ENCODE measurements at regions not wholly inside any gene's neighbourhood (a gene's known extent, or its start where the extent isn't known, plus 50 kb on each side); places are given as distances from the start of the nearest gene placed in this dataset.

DNA sequence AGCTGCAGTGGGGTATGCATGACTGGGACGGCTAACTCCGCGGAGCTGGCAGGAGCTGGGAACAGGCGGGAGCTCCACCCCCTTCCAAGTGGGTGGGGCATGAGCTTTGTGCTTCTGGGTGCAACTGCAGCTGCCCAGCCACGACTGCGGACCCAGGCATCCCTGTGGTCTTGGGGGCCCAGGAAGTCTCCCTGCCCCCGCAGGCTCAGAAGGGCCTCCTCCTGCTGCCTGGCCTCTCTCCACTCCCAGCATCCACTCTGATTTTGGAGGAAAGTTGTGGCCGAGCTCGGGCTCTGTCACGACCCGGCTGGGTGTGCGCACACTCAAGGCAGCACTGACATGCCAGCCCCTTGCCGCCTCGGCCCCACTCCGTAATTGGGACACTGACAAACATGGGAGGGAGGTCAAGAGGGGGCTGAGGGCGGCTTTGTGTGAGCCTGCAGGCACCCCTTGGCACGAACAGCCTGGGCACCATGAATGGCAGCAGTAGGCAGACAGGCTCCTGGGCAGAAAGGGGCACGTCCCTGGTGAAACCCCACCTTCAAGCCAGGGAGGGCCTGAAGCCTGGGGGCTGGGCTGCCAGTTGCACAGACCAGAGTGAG, 822.6 kb downstream of the GLUD2 start:
- POLR2A ChIA-PET, result no interaction called here
- ATAC-seq (no peak), FAIRE-seq (no peak), DNase-seq (ENCODE audit: low read depth in 1 of 2, low spot score in 1 of 2) (no peak)
- WGBS (ENCODE audit: missing lambda C conversion rate), result 100% methylated on average over 1 of the region's 18 CpGs
- CTCF ChIA-PET, result no interaction called here
- no peak overlapping the region for H3K27ac ChIP-seq
- no peaks in the 10 kb centered on the region for H3K9me3 ChIP-seq
- TF ChIP-seq CTCF (IDR thresholded peaks at IDR 0.05), result no peak
- TF ChIP-seq MAZ (IDR thresholded peaks at IDR 0.05; ENCODE audit: borderline replicate concordance, low read depth, low read length), result no peak
- TF ChIP-seq BHLHE40 (IDR thresholded peaks at IDR 0.05; ENCODE audit: low read depth, low read length), result no peak
- no peak for TF ChIP-seq SREBF2 (IDR thresholded peaks at IDR 0.05)
- TF ChIP-seq GATA3 (IDR thresholded peaks at IDR 0.05; ENCODE audit: borderline replicate concordance), result no peak
- TF ChIP-seq ELK1 (IDR thresholded peaks at IDR 0.05; ENCODE audit: low read depth, low read length), result no peak
- no peak for TF ChIP-seq PHF8 (IDR thresholded peaks at IDR 0.05; ENCODE audit: borderline replicate concordance, low read depth)
- TF ChIP-seq, protein P1, sequence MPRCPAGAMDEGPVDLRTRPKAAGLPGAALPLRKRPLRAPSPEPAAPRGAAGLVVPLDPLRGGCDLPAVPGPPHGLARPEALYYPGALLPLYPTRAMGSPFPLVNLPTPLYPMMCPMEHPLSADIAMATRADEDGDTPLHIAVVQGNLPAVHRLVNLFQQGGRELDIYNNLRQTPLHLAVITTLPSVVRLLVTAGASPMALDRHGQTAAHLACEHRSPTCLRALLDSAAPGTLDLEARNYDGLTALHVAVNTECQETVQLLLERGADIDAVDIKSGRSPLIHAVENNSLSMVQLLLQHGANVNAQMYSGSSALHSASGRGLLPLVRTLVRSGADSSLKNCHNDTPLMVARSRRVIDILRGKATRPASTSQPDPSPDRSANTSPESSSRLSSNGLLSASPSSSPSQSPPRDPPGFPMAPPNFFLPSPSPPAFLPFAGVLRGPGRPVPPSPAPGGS (IDR thresholded peaks at IDR 0.05), result no peak
- no peak for TF ChIP-seq RNF2 (IDR thresholded peaks at IDR 0.05; ENCODE audit: borderline replicate concordance, low read depth)
- no peak for TF ChIP-seq KDM1A (IDR thresholded peaks at IDR 0.05; ENCODE audit: low read depth)
- TF ChIP-seq POLR2AphosphoS2 (conservative IDR thresholded peaks at IDR 0.05; ENCODE audit: low read length), result no peak
- no peak for TF ChIP-seq HDAC2 (IDR thresholded peaks at IDR 0.05)
- TF ChIP-seq TP53 (CRISPR knock-in tag; IDR thresholded peaks at IDR 0.05), result no peak
- H3K4me2 ChIP-seq, result no peak overlapping the region
- H3K4me1 ChIP-seq, result no peaks in the 10 kb centered on the region
- no peak overlapping the region for H3K4me3 ChIP-seq

GRCh38 chrX:121871122-121871521, 823.7 kb downstream of the GLUD2 start:
- DNase-seq (ENCODE audit: low read depth in 1 of 2, low spot score in 1 of 2) (no peak), FAIRE-seq (no peak), ATAC-seq (no peak)
- H3K4me3 ChIP-seq, result no peak overlapping the region
- ChIA-PET POLR2A (no interaction called here), CTCF (no interaction called here)
- 81% methylated on average over 10 of the region's 12 CpGs for WGBS (ENCODE audit: missing lambda C conversion rate)
- H3K4me2 ChIP-seq, result no peak overlapping the region
- no peak for TF ChIP-seq CBX2 (IDR thresholded peaks at IDR 0.05; ENCODE audit: borderline replicate concordance, low read depth)
- TF ChIP-seq NFE2L2 (conservative IDR thresholded peaks at IDR 0.05; ENCODE audit: low read length), result no peak
- no peak for TF ChIP-seq HEYL (CRISPR knock-in tag; IDR thresholded peaks at IDR 0.05)
- TF ChIP-seq RAD21 (conservative IDR thresholded peaks at IDR 0.05 in 1 of 2, IDR thresholded peaks at IDR 0.05 in 1 of 2), result no peak
- TF ChIP-seq FOXS1 (CRISPR knock-in tag; IDR thresholded peaks at IDR 0.05), result no peak
- TF ChIP-seq GATA3 (IDR thresholded peaks at IDR 0.05; ENCODE audit: borderline replicate concordance), result no peak
- no peak for TF ChIP-seq FOSB (CRISPR knock-in tag; IDR thresholded peaks at IDR 0.05)
- TF ChIP-seq RARB (CRISPR knock-in tag; IDR thresholded peaks at IDR 0.05), result no peak
- TF ChIP-seq CBX8 (IDR thresholded peaks at IDR 0.05), result no peak
- TF ChIP-seq HOXB5 (CRISPR knock-in tag; IDR thresholded peaks at IDR 0.05), result no peak
- TF ChIP-seq, protein P2, sequence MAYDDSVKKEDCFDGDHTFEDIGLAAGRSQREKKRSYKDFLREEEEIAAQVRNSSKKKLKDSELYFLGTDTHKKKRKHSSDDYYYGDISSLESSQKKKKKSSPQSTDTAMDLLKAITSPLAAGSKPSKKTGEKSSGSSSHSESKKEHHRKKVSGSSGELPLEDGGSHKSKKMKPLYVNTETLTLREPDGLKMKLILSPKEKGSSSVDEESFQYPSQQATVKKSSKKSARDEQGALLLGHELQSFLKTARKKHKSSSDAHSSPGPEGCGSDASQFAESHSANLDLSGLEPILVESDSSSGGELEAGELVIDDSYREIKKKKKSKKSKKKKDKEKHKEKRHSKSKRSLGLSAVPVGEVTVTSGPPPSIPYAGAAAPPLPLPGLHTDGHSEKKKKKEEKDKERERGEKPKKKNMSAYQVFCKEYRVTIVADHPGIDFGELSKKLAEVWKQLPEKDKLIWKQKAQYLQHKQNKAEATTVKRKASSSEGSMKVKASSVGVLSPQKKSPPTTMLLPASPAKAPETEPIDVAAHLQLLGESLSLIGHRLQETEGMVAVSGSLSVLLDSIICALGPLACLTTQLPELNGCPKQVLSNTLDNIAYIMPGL (CRISPR knock-in tag; IDR thresholded peaks at IDR 0.05; ENCODE audit: borderline replicate concordance), result no peak
- no peak for TF ChIP-seq FOSL2 (IDR thresholded peaks at IDR 0.05)
- TF ChIP-seq FOSL2 (CRISPR knock-in tag; IDR thresholded peaks at IDR 0.05), result no peak
- no peak for TF ChIP-seq ELK1 (IDR thresholded peaks at IDR 0.05; ENCODE audit: low read depth, low read length)
- no peak for TF ChIP-seq MAZ (IDR thresholded peaks at IDR 0.05; ENCODE audit: borderline replicate concordance, low read depth, low read length)
- TF ChIP-seq JUN (IDR thresholded peaks at IDR 0.05), result no peak
- no peak for TF ChIP-seq POLR2AphosphoS2 (conservative IDR thresholded peaks at IDR 0.05; ENCODE audit: low read length)
- TF ChIP-seq SREBF2 (IDR thresholded peaks at IDR 0.05), result no peak
- no peak for TF ChIP-seq CHD2 (IDR thresholded peaks at IDR 0.05; ENCODE audit: low read length, partially characterized antibody)
- TF ChIP-seq HOXB13 (CRISPR knock-in tag; IDR thresholded peaks at IDR 0.05; ENCODE audit: low read depth), result no peak
- no peak for TF ChIP-seq KDM1A (IDR thresholded peaks at IDR 0.05; ENCODE audit: low read depth)
- no peak overlapping the region for H3K27ac ChIP-seq
- no peaks in the 10 kb centered on the region for H3K4me1 ChIP-seq
- H3K9me3 ChIP-seq, result no peaks in the 10 kb centered on the region
